ENCODE measurements at regions not wholly inside any gene's neighbourhood (a gene's known extent, or its start where the extent isn't known, plus 50 kb on each side); places are given as distances from the start of the nearest gene placed in this dataset.

GRCh38 chr18:62629031-62629430 is 86.3 kb upstream of the PHLPP1 start:
- no peak for TF ChIP-seq FOXM1 (IDR thresholded peaks at IDR 0.05; ENCODE audit: low read depth)
- no peak for TF ChIP-seq FOXM1 (CRISPR knock-in tag; IDR thresholded peaks at IDR 0.05; ENCODE audit: low read depth)
- no peak for TF ChIP-seq FOXA1 (IDR thresholded peaks at IDR 0.05; ENCODE audit: borderline replicate concordance)
- no peak for TF ChIP-seq EZH2 (IDR thresholded peaks at IDR 0.05; ENCODE audit: borderline replicate concordance, low read depth, low read length)

All from K562 (cell line).